ENCODE measurements at regions not wholly inside any gene's neighbourhood (a gene's known extent, or its start where the extent isn't known, plus 50 kb on each side); places are given as distances from the start of the nearest gene placed in this dataset.

DNA sequence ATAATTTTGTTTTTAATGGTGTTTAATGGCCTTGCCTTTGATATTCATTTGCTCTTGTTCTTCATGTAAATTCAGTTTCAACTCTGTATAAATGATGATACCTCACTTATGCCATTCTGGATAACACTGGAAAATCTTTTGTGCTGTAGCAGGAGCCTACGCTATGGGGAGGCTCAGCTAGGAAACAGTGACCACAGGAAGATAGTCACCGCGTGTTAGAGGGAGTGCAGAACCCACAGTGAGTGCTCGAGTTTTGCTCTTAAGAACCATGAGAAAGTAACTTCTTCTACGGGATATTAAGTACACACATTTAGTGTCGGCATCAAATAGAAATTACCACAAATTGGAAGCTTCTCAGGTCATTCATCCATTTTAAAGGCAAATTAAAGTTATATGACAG is 143.9 kb downstream of the IRX2 start:
- no peak for DNase-seq (ENCODE audit: low read depth)

DNA sequence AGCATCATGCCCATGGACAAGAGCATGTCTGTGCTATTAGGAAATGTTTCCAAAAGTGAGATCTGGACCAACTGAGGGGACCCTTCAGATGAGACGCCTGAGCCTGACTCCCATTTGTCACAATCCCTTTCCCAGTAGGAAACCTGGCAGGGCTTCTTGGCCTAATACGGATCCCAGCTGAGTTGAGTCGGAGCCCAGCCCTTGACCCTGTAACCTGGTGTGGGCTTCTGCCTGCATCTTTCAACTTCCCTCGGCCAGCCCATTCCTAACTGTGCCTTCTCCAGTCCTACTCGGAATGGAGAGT is 148.3 kb downstream of the IRX2 start:
- DNase-seq (ENCODE audit: low read depth): no peak

DNA sequence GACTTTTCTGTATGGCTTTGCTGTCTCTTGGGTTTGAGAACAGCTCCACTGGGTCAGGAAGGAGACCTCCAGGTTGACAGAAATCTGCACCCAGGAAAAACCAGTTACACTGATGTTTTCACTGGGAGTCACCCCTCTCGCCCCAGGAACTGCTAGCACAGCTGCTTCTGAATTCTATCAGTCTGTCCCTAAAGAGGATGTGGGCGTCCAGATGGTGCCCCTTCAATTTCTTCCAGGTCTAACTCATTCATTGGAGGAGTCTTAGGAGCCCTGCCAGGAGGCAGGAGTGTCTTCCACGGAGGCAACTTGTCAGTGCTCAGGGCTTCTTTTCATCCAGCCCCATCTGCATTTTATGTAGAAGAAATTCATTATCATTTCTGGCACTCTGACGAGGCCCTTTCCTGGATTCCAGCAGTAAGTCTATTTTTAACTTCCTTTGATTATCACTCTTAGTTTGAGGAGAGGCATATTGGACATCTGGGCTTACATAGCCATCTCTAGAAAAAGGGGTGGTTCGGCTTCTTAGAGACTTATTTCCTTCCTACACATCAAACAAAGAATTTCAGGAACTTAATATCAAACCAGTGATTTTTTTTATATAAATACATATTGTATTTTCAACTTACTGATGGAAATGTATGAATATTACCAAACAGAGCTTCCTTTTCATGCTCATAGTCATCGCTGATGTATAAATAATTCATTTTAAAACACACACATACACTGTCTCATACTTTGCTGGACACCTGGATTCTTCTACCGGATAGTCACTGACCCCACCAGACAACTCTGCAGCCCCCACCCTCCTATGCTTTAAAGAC is 148.8 kb downstream of the IRX2 start:
- no peak for DNase-seq (ENCODE audit: low read depth)

DNA sequence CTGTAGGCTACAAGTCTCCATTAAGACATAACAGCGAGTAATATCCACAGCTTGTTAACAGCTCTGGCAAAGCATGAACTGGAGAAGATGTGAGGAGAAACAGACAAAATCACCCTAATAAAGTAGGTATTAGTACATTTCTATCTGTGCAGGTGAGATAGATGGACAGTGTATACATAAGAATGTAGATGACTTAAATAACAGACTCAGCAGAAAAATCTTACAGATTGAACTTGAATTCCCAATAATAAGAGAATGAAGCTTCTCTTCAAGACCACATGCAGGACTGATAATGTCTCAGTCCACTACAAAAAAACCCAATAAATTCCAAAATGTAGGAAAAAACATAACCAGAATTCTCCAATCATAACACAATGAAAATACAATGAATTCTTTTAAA is 153.0 kb downstream of the IRX2 start:
- no peak for DNase-seq (ENCODE audit: low read depth)

DNA sequence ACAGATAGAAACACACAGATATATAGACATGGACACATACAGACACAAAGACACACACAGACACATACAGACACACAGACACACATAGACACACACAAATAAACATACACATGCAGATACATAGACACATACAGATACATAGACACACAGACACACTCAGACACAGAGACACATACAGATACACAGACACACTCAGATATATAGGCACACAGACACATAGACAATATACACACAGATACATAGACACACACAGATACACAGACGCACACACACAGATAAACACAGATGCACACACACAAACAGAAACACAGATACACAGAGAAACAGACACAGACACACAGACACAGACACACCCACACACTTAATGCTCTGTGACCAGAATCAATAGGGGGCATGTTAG is 156.8 kb downstream of the IRX2 start:
- DNase-seq (ENCODE audit: low read depth): no peak

DNA sequence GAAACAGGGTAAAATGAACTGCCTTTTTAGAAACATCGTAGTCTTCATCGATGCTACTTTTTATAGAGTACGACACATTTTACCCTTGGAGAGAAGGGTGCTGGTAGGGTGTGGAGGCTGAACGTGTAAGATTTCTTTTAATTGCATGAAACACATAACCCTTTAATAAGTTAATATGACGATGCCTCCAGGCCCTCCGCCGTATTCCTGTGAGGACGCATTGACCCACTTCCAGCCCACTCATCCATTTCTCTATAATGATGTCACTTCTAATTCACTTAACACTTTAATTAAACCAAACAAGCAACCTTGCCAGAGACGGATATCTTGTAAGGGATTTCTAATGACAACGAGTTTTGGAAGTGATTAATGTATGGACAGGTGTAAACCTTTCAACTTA is 158.7 kb downstream of the IRX2 start:
- no peak for DNase-seq (ENCODE audit: low read depth)

DNA sequence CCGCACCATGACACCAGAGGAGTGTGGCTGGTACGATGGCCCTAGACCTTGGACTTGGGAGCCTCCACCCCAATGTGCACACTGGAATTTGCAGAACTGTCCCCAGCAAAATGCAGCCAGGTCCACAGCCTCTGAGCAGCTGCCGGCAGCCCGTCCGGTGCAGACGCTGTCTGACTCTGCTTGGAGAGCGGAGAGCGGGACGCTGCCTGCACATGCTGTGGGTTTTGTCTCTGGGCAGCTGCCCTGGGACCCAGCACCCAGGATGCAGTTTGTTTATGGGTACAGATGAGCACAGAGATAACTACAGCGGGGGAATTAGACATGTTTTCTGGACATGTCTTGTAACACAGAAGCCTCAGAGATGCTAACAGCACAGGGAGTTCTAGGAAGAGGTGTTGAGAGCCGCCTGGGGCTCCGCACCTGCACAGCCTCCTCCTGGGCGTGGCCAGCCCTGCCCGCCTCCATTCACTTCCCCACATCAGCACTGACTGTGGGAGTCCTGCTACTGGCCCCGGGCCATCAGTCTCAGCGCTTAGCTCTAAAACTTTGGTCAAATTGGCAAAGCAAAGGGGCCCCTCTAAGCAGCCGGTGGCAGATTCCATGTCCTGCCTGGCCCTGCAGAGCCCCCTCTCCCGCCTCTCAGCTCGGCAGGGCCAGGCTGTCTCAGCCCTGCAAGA is 159.6 kb downstream of the IRX2 start:
- no peak for DNase-seq (ENCODE audit: low read depth)

DNA sequence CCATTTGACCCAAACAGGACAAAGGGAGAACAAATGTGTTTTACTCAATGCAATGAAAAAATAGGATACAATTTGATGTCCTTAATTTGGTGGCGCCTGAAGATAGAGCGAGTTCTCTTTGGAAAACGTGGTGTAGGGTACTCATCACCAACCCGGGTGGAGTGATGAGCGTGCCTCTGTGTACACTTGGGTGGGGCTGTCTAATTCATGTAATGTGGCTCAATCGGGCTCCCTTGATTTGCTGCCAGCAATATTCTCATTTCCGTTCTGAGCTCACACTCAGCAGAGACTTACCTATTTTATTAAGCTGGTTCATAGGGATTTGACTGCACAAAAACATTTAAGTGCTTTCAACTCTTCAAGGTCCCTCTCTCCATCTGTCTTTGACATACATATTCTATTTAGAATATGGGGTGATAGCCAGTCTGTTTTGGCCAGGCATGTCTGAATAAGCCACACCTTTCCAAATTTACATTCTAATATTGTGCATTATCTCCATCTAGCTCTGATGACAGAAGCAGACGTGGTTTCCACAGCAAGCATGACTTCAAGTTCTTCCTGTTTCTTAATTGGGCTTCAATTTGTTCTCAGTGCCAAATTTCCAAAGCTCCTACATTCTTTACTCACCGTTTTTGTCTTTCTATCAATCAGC is 162.5 kb downstream of the IRX2 start:
- DNase-seq (ENCODE audit: low read depth): no peak

DNA sequence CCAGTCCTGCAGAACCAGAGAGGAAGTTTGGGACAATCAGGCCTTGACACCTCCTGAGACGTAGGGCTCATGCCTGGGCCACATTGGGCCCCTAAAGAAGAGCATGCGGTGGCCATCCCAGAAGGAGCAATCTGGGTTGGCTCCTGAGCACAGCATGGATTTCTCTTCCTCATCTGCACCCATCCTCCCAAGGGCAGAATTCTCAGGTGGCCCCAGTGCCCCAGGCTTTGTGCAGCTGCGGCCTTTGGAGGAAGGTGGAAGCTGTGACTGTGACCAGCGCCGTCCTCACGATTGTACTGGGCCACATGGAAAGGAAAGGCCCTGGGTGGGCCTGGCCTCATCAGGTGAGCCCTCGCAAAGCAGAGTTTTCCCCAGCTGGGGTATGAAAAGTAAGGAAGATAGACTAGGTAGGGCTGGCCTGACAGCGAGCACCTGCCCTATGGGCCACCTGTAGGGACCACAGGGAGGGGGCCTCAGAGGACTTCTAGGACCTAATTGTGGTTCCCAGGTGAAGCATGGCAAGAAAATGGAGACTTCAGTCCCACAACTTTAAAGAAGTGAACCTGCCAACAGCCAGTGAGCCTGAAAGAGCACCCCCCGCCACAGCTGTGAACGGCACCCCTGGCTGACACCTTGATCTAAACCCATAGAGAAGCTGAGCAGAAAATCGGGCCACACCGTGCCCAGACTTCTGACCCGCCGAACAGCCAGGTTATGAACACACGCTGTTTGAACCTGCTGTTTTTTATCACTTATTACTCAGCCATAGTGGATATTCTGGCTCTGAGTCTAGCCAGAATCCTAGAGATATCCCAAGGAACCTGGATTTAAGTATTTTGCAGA is 164.1 kb downstream of the IRX2 start:
- no peak for DNase-seq (ENCODE audit: low read depth)

DNA sequence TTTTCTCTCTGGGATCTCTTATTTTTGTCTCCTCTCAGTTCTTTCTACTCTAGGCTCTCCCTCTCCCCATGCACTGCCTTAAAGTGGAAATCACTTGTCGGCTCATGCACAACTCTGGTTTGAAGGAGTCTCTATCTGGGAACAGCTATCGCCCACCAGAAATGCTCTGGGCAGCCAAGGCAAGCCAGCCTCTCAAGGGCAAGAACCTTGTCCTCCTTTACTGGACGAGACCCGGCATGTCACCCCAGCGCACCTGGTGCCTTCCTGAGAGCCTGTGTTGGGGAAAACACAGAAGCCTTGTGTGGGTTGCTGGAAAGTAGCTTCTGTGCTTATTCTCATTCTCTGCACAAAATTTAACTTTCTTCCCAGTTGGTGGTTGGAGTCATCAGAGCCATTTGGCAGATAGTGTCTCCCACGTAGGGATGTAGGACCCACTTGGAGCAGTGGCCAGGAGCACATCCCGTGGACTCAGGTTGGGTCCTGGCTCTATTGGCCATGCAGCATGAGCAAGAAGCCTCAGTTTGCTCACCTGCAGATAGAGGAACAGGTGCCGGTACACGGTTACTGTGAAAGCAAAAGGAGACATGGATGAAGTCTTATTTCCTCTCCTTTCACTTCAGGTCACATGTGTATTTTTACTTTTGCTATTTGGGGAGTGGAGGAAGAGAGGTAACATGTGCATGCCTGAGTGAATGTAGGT is 165.3 kb downstream of the IRX2 start:
- no peak for DNase-seq (ENCODE audit: low read depth)

DNA sequence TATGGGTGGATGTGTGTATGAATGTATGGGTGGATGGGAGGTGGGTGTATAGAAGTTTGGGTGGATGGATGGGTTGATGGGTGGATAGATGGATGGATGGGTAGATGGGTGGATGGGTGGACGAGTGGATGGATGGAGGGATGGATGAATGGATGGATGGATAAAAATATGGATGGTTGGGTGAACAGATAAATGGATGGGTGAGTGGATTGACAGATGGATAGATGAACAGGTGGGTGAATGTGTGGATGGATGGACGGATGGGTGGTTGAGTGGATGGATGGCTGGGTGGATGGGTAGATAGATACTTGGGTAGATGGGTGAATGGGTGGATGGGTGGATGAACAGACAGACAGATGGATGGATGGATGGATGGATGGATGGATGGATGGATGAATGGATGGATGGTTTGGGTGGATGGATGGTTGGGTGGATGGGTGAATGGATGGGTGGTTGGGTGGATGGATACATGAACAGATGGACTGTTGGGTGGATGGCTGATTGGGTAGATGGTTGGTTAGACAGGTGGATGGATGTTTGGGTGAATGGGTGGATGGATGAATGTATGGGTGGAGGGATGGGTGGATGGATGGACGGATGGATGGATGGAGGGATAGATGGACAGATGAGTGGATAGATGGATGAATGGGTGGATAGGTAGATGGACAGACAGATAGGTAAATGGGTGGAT is 166.8 kb downstream of the IRX2 start:
- DNase-seq (ENCODE audit: low read depth): no peak

DNA sequence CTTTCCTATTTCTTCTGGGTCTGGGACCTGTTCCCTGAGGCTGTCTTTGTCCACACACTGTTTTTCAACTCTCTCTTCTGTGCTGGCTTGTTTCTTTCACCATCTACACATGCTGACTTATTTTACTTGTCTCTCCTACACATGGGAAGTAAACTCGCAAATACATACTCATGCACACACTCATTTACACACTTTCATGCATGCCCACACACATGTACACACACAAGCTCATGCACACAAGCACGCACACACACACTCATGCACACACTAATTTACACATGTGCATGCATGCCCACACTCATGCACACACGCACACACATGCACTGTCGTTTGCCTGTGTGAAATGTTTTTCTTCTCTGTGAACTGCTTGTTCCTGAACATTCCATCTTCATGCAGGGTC is 169.0 kb downstream of the IRX2 start:
- DNase-seq (ENCODE audit: low read depth): no peak

DNA sequence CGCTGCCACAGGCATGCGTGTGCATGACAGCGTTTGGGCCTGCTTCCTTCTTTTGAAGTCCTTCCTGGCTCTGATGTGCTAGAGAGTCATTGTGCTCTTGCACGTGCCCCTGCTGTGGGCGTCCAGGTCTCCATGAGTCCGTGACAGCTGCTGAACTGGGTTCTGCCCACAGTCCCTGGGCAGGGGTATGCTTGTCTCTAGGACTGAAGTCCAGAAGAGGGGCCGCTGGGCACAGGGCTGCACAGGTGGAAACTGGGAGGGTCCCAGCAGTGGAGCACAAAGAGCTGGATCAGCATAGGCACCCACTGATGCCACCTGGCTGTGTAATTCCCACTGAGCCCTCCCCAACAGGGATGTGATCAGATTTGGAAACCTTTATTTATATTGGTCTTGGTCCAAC is 169.4 kb downstream of the IRX2 start:
- DNase-seq (ENCODE audit: low read depth): no peak

DNA sequence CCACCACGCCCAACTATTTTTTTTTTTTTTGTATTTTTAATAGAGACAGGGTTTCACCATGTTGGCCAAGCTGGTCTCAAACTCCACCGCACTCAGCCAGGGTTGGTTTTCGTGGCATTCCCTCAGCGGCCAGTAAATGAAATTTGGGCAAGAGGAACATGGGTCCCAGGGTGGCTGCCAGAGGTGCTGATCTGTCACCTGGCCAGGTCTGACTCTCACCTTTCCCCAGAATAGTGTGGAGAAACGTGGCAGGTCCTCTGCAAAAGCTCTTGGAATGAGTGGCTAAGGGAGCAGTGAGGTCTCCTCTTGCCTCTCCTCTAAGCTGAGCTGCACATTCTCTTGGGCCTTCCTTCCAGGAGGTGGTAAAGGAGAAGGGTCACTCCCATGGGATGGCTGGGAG is 170.1 kb downstream of the IRX2 start:
- no peak for DNase-seq (ENCODE audit: low read depth)

DNA sequence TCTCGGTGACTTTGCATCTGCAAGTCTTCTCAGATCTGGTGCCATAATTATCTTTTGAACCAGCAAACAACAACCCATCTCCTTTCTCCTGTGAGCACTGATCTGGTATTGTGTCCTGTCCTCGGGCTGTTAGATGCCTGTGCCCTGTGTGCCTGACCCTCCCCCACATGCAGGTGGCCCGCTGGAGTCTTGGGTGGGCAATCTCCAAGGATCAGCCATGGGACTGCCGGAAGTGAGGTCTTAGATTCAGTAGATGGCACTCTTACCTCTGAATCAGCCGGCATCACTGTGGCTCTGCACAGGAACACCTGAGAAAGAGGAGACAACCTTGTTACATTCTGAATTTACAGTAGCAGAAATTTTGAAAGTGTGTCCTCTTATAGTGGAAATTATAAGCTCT is 172.4 kb downstream of the IRX2 start:
- no peak for DNase-seq (ENCODE audit: low read depth)

DNA sequence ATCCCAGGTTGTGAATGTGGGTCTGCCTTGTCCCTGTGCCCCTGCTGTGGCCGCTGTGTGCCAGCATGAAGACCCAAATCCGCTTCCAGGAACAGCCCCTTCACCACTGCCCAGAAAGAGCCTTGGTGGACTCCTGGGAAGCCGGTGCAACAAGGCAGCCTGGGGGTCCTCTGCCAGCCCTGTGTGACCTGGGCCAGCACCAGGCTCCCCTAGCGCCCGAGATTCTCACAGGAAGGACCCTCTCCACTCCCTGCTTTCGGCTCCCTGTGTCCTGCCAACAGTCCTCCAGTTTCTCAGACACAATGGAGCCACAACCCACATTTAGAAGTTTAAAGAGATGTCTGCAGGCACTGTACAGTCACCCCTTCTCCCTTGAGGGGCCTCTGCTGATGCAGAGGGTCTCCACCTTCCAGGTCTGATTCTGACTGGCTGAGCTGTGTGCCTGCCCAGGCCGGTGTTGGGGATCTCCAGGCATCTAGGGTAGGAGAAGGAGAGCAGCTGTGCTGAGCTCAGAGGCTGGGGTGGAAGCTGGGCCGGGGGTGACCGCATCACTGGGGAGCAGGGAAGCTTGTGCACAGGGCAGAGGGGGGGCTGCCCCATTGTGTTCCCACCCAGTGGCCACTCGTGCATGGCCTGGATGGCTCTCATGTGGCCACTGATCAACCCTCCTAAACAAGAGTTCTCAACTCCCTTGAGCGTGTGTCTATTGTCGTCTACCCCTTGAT is 174.0 kb downstream of the IRX2 start:
- DNase-seq (ENCODE audit: low read depth): no peak

DNA sequence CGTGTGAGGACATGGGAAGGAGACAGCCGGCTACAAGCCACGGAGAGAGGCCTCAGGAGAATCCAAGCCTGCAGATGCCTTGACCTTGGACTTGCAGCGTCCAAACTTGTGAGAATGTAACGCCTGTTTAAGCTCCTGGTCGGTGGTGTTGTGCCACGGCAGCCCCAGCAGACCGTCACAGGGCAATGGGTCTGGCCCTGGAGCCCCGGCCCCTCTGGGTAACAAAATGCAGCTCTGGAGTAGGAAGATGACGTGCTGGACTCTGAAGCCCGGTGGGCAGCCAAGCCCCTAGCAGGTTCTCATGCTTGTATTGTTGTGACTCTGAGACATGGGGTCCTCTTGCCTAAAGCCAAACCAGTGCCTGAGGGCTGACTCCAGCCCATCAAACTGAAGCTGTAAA is 174.7 kb downstream of the IRX2 start:
- no peak for DNase-seq (ENCODE audit: low read depth)

DNA sequence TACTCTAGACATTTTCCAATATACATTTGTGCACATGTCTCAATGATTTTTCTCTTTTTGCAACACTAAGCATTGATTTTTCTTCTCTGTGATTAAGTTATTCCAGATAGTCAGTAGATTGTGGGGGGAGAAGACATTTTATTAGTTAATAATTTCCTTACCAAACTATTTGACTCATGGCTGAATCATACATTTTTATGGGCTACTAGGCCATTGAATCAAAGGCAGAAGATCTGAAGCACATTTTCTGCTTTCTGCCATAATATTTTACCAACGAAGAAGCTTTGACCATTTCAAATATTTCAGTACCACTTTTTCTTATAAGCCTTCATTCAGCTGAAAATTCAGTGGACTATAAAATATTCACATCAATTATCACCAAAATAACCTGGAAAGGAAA is 175.6 kb downstream of the IRX2 start:
- DNase-seq (ENCODE audit: low read depth): no peak

DNA sequence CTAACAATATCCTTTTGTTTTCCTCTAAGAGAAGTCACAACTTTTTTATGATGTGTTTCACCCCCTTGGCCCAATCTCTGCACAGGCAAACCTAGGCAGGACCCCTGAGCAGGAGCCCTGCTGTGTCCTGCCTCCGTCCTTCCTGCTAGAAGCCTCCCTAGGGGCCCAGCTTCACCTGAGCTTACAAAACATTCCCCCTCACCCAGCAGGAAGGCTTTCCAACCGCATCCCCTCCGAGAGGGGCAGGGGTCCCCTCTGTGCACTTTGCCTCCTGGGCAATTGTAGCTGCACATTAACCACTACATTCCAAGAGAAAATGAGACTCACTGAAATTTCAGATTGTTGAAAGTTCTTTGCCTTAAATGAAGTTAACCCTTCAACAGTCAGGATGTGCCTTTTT is 176.2 kb downstream of the IRX2 start:
- DNase-seq (ENCODE audit: low read depth): no peak

DNA sequence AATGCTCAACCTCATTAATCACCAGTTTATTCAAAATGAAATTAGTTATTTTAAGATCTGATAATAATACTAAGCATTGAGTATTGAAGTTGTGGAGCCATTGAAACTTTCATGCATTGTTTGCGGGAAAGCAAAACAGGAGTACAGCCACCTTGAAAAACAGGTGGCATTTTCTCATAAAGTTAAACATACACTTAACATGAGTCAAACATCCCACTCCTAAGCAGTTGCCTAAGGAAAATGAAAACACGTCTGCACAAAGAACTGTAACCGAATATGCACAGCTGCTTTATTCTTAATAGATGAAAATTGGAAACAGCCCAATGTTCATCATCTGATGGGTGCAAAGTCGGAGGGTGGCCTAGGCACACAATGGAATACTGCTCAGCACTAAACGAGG is 177.3 kb downstream of the IRX2 start:
- DNase-seq (ENCODE audit: low read depth): no peak

Data from myocyte (in vitro differentiated cells).